ENCODE measurements at regions not wholly inside any gene's neighbourhood (a gene's known extent, or its start where the extent isn't known, plus 50 kb on each side); places are given as distances from the start of the nearest gene placed in this dataset.

- TF ChIP-seq CTCF (IDR thresholded peaks at IDR 0.05) (no peak), POLR2A (IDR thresholded peaks at IDR 0.05) (no peak), POLR2AphosphoS5 (IDR thresholded peaks at IDR 0.05; ENCODE audit: insufficient read depth in 1 of 2, low read depth in 1 of 2) (no peak)
Measured at GRCh38 chr10:123580426-123580825, 85.7 kb upstream of the GPR26 start.

All from vagina (tissue), 2 donors.